Endometrium (tissue), 2 donors: ENCODE measurements at regions not wholly inside any gene's neighbourhood (a gene's known extent, or its start where the extent isn't known, plus 50 kb on each side); places are given as distances from the start of the nearest gene placed in this dataset.
A peak's percentile ranks its signal among the peaks of the same experiment; 100 is the strongest.

Experiments used
- FAIRE-seq: peaks from 2 replicates; lab custom pipeline; 2012; peaks lifted over from hg19 to GRCh38; lab: Jason Lieb, UNC
- donor health status: control.
- donor health status: control.

- no peak for FAIRE-seq
Observed at GRCh38 chr13:50104493-50104892, 89.2 kb downstream of the KCNRG start.

- FAIRE-seq, result peak; percentile 53
Observed at GRCh38 chr13:50106559-50106958, 91.3 kb downstream of the KCNRG start.

- no peak for FAIRE-seq
Observed at GRCh38 chr13:50107205-50107604, 92.0 kb downstream of the KCNRG start.

GRCh38 chr13:50114961-50115360 is 99.7 kb downstream of the KCNRG start:
- no peak for FAIRE-seq

GRCh38 chr13:50115695-50116094 is 100.5 kb downstream of the KCNRG start:
- no peak for FAIRE-seq

- peak; percentile 53 for FAIRE-seq
Observed at GRCh38 chr13:50116430-50116973, 101.3 kb downstream of the KCNRG start.

GRCh38 chr13:50119591-50119990 is 104.3 kb downstream of the KCNRG start:
- no peak for FAIRE-seq

GRCh38 chr13:50122455-50122854 is 107.2 kb downstream of the KCNRG start:
- FAIRE-seq, result no peak

GRCh38 chr13:50123002-50123401 is 107.8 kb downstream of the KCNRG start:
- no peak for FAIRE-seq

- no peak for FAIRE-seq
Observed at GRCh38 chr13:50123515-50123861, 108.2 kb downstream of the KCNRG start.

- no peak for FAIRE-seq
Observed at GRCh38 chr13:50123862-50124535, 108.8 kb downstream of the KCNRG start.

- FAIRE-seq, result no peak
Observed at GRCh38 chr13:50124536-50125303, 109.5 kb downstream of the KCNRG start.

- FAIRE-seq, result no peak
Observed at GRCh38 chr13:50125304-50125553, 110.0 kb downstream of the KCNRG start.

GRCh38 chr13:50125554-50126262 is 110.5 kb downstream of the KCNRG start:
- no peak for FAIRE-seq

- FAIRE-seq, result no peak
Observed at GRCh38 chr13:50126263-50126992, 111.2 kb downstream of the KCNRG start.

- FAIRE-seq, result no peak
Observed at GRCh38 chr13:50126993-50127725, 111.9 kb downstream of the KCNRG start.

- FAIRE-seq, result no peak
Observed at GRCh38 chr13:50127726-50128291, 112.6 kb downstream of the KCNRG start.

- FAIRE-seq, result no peak
Observed at GRCh38 chr13:50128428-50128931, 113.2 kb downstream of the KCNRG start.

- no peak for FAIRE-seq
Observed at GRCh38 chr13:50129081-50129705, 113.9 kb downstream of the KCNRG start.

GRCh38 chr13:50129706-50130122 is 114.5 kb downstream of the KCNRG start:
- no peak for FAIRE-seq
